ENCODE measurements at regions not wholly inside any gene's neighbourhood (a gene's known extent, or its start where the extent isn't known, plus 50 kb on each side); places are given as distances from the start of the nearest gene placed in this dataset.

GRCh38 chrX:14359727-14360126 lies 169.6 kb upstream of the GLRA2 start:
- TF ChIP-seq, protein P1, sequence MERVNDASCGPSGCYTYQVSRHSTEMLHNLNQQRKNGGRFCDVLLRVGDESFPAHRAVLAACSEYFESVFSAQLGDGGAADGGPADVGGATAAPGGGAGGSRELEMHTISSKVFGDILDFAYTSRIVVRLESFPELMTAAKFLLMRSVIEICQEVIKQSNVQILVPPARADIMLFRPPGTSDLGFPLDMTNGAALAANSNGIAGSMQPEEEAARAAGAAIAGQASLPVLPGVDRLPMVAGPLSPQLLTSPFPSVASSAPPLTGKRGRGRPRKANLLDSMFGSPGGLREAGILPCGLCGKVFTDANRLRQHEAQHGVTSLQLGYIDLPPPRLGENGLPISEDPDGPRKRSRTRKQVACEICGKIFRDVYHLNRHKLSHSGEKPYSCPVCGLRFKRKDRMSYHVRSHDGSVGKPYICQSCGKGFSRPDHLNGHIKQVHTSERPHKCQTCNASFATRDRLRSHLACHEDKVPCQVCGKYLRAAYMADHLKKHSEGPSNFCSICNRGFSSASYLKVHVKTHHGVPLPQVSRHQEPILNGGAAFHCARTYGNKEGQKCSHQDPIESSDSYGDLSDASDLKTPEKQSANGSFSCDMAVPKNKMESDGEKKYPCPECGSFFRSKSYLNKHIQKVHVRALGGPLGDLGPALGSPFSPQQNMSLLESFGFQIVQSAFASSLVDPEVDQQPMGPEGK (CRISPR knock-in tag; IDR thresholded peaks at IDR 0.05; ENCODE audit: borderline replicate concordance) = no peak
- TF ChIP-seq RARB (CRISPR knock-in tag; IDR thresholded peaks at IDR 0.05) = no peak
- no peak for TF ChIP-seq TOX (CRISPR knock-in tag; IDR thresholded peaks at IDR 0.05; ENCODE audit: borderline replicate concordance)
- TF ChIP-seq CSDC2 (CRISPR knock-in tag; IDR thresholded peaks at IDR 0.05) = no peak
- TF ChIP-seq, protein P2, sequence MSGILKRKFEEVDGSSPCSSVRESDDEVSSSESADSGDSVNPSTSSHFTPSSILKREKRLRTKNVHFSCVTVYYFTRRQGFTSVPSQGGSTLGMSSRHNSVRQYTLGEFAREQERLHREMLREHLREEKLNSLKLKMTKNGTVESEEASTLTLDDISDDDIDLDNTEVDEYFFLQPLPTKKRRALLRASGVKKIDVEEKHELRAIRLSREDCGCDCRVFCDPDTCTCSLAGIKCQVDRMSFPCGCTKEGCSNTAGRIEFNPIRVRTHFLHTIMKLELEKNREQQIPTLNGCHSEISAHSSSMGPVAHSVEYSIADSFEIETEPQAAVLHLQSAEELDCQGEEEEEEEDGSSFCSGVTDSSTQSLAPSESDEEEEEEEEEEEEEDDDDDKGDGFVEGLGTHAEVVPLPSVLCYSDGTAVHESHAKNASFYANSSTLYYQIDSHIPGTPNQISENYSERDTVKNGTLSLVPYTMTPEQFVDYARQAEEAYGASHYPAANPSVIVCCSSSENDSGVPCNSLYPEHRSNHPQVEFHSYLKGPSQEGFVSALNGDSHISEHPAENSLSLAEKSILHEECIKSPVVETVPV (CRISPR knock-in tag; IDR thresholded peaks at IDR 0.05) = no peak
- no peak for TF ChIP-seq ZFP30 (CRISPR knock-in tag; IDR thresholded peaks at IDR 0.05)
